H9 (cell line): ENCODE measurements at regions not wholly inside any gene's neighbourhood (a gene's known extent, or its start where the extent isn't known, plus 50 kb on each side); places are given as distances from the start of the nearest gene placed in this dataset.
A peak's percentile ranks its signal among the peaks of the same experiment; 100 is the strongest.
"Not testable (repeated sequence)": the region's sequence is repeated elsewhere in the genome, so short reads cannot be mapped to it uniquely, and the experiment has no call there.

Source experiments
- DNase-seq: peaks from one replicate; pipeline ENCODE4 v3.0.0-alpha.2; 2017
- H2AFZ ChIP-seq: one replicate; pipeline ENCODE4 v1.6.1; 2013; ENCODE audit warnings: mild to moderate bottlenecking, low read length, control low read depth, moderate library complexity
- H2AK5ac ChIP-seq: 2 replicates; pipeline ENCODE4 v1.6.1; 2013; ENCODE audit warnings: low read length, control low read depth, mixed read lengths; ENCODE audit not compliant: insufficient read length
- H2BK120ac ChIP-seq: one replicate; pipeline ENCODE4 v1.6.1; 2013; ENCODE audit warnings: low read depth, mild to moderate bottlenecking, low read length, control low read depth, inconsistent platforms; ENCODE audit not compliant: poor library complexity, severe bottlenecking
- H2BK12ac ChIP-seq: 2 replicates; pipeline ENCODE4 v1.6.1; 2013; ENCODE audit warnings: low read length, control low read depth, mixed read lengths, low read depth; ENCODE audit not compliant: insufficient read length
- H2BK15ac ChIP-seq: 2 replicates; pipeline ENCODE4 v1.6.1; 2013; ENCODE audit warnings: low read depth, low read length, control low read depth
- H2BK20ac ChIP-seq: one replicate; pipeline ENCODE4 v1.6.1; 2013; ENCODE audit warnings: low read depth, mild to moderate bottlenecking, low read length, control low read depth, inconsistent platforms; ENCODE audit not compliant: poor library complexity, severe bottlenecking
- H2BK5ac ChIP-seq: 2 replicates; pipeline ENCODE4 v1.6.1; 2013; ENCODE audit warnings: low read length, control low read depth, mixed read lengths; ENCODE audit not compliant: insufficient read length
- H3K14ac ChIP-seq: 2 replicates; pipeline ENCODE4 v1.6.1; 2013; ENCODE audit warnings: low read length, control low read depth; ENCODE audit not compliant: insufficient read depth
- H3K18ac ChIP-seq: 2 replicates; pipeline ENCODE4 v1.6.1; 2013; ENCODE audit warnings: low read depth, mild to moderate bottlenecking, mixed read lengths, low read length, control low read depth; ENCODE audit not compliant: insufficient read length
- H3K23ac ChIP-seq: 2 replicates; pipeline ENCODE4 v1.6.1; 2013; ENCODE audit warnings: low read length, control low read depth, mixed read lengths, low read depth; ENCODE audit not compliant: insufficient read length
- H3K23me2 ChIP-seq: 2 replicates; pipeline ENCODE4 v1.6.1; 2013; ENCODE audit warnings: low read depth, mild to moderate bottlenecking, mixed read lengths, low read length, control low read depth; ENCODE audit not compliant: insufficient read length, poor library complexity, severe bottlenecking
- H3K27ac ChIP-seq: 2 replicates; pipeline ENCODE4 v1.5.1; 2013; ENCODE audit warnings: low read length, control low read depth, mixed read lengths, low read depth; ENCODE audit not compliant: insufficient read length
- H3K27me3 ChIP-seq: 2 replicates; pipeline ENCODE4 v1.6.1; 2013; ENCODE audit warnings: low read length, control low read depth, inconsistent platforms; ENCODE audit not compliant: insufficient read depth
- H3K4ac ChIP-seq: 2 replicates; pipeline ENCODE4 v1.6.1; 2013; ENCODE audit warnings: low read depth, mild to moderate bottlenecking, control low read depth, inconsistent platforms, low read length, moderate library complexity
- H3K4me1 ChIP-seq: 2 replicates; pipeline ENCODE4 v1.6.1; 2013; ENCODE audit warnings: low read length, control low read depth, inconsistent platforms; ENCODE audit not compliant: insufficient read depth
- H3K4me2 ChIP-seq: 2 replicates; pipeline ENCODE4 v1.6.1; 2013; ENCODE audit warnings: low read length, control low read depth, mixed read lengths; ENCODE audit not compliant: insufficient read length, insufficient read depth
- H3K56ac ChIP-seq: 2 replicates; pipeline ENCODE4 v1.6.1; 2013; ENCODE audit warnings: low read depth, mild to moderate bottlenecking, mixed read lengths, low read length, control low read depth; ENCODE audit not compliant: insufficient read length
- H3K79me1 ChIP-seq: 2 replicates; pipeline ENCODE4 v1.6.1; 2013; ENCODE audit warnings: low read depth, mild to moderate bottlenecking, moderate library complexity, low read length, control low read depth, inconsistent platforms; ENCODE audit not compliant: insufficient read depth, poor library complexity, severe bottlenecking
- H3K79me2 ChIP-seq: 2 replicates; pipeline ENCODE4 v1.6.1; 2013; ENCODE audit warnings: low read length, control low read depth, inconsistent platforms; ENCODE audit not compliant: insufficient read depth
- H3K9ac ChIP-seq: 2 replicates; pipeline ENCODE4 v1.6.1; 2013; ENCODE audit warnings: low read length, control low read depth, mixed read lengths; ENCODE audit not compliant: insufficient read length; ENCODE audit errors: extremely low read depth
- H3K9me3 ChIP-seq: one replicate; pipeline ENCODE4 v1.6.1; 2013; ENCODE audit warnings: low read depth, low read length, inconsistent platforms; ENCODE audit not compliant: control insufficient read depth
- H3T11ph ChIP-seq: one replicate; pipeline ENCODE4 v1.6.1; 2013; ENCODE audit warnings: mild to moderate bottlenecking, low read length, control low read depth, inconsistent platforms
- H4K20me1 ChIP-seq: one replicate; pipeline ENCODE4 v1.6.1; 2013; ENCODE audit not compliant: control insufficient read depth, insufficient read length, insufficient read depth
- H4K5ac ChIP-seq: 2 replicates; pipeline ENCODE4 v1.6.1; 2013; ENCODE audit warnings: low read depth, mild to moderate bottlenecking, mixed read lengths, low read length, control low read depth; ENCODE audit not compliant: insufficient read length
- H4K8ac ChIP-seq: replicated peaks from 2 replicates; pipeline ENCODE4 v1.6.1; 2013; ENCODE audit warnings: low read length, control low read depth, mixed read lengths, low read depth; ENCODE audit not compliant: insufficient read length
- H4K91ac ChIP-seq: 2 replicates; pipeline ENCODE4 v1.6.1; 2013; ENCODE audit warnings: low read depth, mild to moderate bottlenecking, moderate library complexity, mixed read lengths, low read length, control low read depth; ENCODE audit not compliant: insufficient read length
- H3K27ac Mint-ChIP-seq, 3 experiments: 2 replicates in 2 of 3; 3 replicates in 1 of 3; pipeline ENCODE4 v1.8.0; 2020 to 2021; ENCODE audit warnings: mixed read lengths in 3 of 3, mild to moderate bottlenecking in 1 of 3, moderate library complexity in 1 of 3
- H3K27me3 Mint-ChIP-seq: 2 replicates; pipeline ENCODE4 v1.8.0; 2021; ENCODE audit warnings: low read depth, mild to moderate bottlenecking, moderate library complexity, mixed read lengths
- H3K36me3 Mint-ChIP-seq, 3 experiments: 2 replicates in 2 of 3; 3 replicates in 1 of 3; pipeline ENCODE4 v1.8.0; 2020 to 2021; ENCODE audit warnings: low read depth in 3 of 3, mixed read lengths in 3 of 3; ENCODE audit not compliant: insufficient read depth in 1 of 3
- H3K4me1 Mint-ChIP-seq, 2 experiments: 2 replicates each; pipeline ENCODE4 v1.8.0; 2020; ENCODE audit warnings: mixed read lengths in 2 of 2
- H3K4me3 Mint-ChIP-seq, 2 experiments: 2 replicates in 1 of 2; 3 replicates in 1 of 2; pipeline ENCODE4 v1.8.0; 2020 to 2021; ENCODE audit warnings: mild to moderate bottlenecking in 2 of 2, mixed read lengths in 2 of 2, moderate library complexity in 1 of 2
- H3K9me3 Mint-ChIP-seq, 2 experiments: 2 replicates in 1 of 2; 3 replicates in 1 of 2; pipeline ENCODE4 v1.8.0; 2020; ENCODE audit warnings: mild to moderate bottlenecking in 2 of 2, mixed read lengths in 2 of 2, moderate library complexity in 1 of 2
- WGBS: extraction: QIAGEN DNeasy Blood & Tissue Kit; methylation state at CpG from one replicate; pipeline ENCODE4 v1.1.7; 2013; ENCODE audit warnings: missing lambda C conversion rate, low lambda C conversion rate, mixed read lengths; ENCODE audit not compliant: insufficient read length; ENCODE audit errors: extremely low coverage; 5-methylcytosine and 5-hydroxymethylcytosine counted together
- TF ChIP-seq, protein P1 (sequence below): fragments of 200-600 bp; sonication (generic); conservative IDR thresholded peaks from 3 replicates; pipeline ENCODE4 v1.8.0; 2021; ENCODE audit warnings: antibody characterized with exemption, mild to moderate bottlenecking

DNA sequence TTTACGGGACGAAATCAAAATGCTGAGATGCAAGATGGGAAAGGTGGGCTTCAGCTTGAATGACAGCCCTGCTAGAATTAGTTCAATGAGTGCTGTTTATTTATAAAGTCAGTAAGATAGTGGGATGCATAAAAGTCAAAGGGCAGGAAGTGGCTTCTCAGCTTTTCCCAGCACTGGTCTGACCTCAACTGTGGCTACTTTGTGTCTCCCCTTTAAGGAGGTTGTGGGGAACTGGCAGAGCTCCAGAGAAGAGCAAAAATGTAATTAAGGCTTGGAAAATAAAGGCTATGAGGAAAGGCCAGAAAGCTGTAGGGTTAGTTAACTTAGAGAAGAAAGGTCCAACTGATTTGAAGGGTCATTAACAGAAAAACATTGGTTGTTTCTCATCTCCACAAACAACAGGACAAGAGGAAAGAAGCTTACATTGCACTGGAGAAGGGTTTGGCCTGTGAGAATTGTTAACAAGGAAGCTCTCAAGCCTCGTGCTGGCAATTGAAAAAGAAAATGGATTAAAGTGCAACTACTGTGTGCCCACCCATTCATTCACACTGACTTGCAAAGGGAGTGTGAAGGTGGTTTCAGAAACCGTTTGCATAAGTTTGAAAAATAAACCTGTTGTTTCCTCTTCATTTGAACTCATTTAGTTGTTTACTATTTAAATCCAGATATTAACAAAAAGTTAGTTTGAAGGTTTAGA is 68.8 kb upstream of the CD28 start:
- H3K4me1 ChIP-seq, result peaks cover 5% of the 10 kb centered on the region; the same call in 1 of the 2 replicates
- H3K79me2 ChIP-seq, result no peaks in the 10 kb centered on the region
- no peaks in the 10 kb centered on the region for H4K20me1 ChIP-seq
- no peak overlapping the region for H2BK12ac ChIP-seq
- no peak overlapping the region for H3K14ac ChIP-seq
- H4K8ac ChIP-seq, result no peak overlapping the region
- no peak overlapping the region for H2BK5ac ChIP-seq
- no peak overlapping the region for H3K23ac ChIP-seq
- H4K91ac ChIP-seq, result no peak overlapping the region
- no peak overlapping the region for H4K5ac ChIP-seq
- H2BK120ac ChIP-seq, result no peak overlapping the region
- no peak overlapping the region for H3K4me2 ChIP-seq
- H3K27ac ChIP-seq, result no peak overlapping the region
- no peak overlapping the region for H3K4me3 Mint-ChIP-seq
- H3K23me2 ChIP-seq, result no peaks in the 10 kb centered on the region
- H3K18ac ChIP-seq, result no peak overlapping the region
- H3K27me3 Mint-ChIP-seq, result no peaks in the 10 kb centered on the region
- H3K79me1 ChIP-seq, result no peaks in the 10 kb centered on the region
- H2BK20ac ChIP-seq, result no peak overlapping the region
- H3T11ph ChIP-seq, result no peak overlapping the region
- H3K4ac ChIP-seq, result no peak overlapping the region
- H3K56ac ChIP-seq, result no peak overlapping the region
- peak overlapping the region; percentile 19 for H2AFZ ChIP-seq
- H3K4me1 Mint-ChIP-seq, result peaks cover 18% of the 10 kb centered on the region in 2 experiments
- no CpG with 5 or more reads among the region's 4 CpGs for WGBS
- no peak overlapping the region for H2BK15ac ChIP-seq
- H3K27me3 ChIP-seq, result no peaks in the 10 kb centered on the region
- no peak overlapping the region for H3K9ac ChIP-seq
- H3K27ac Mint-ChIP-seq, result peak overlapping the region; percentile 54 to 91 (median 63)
- H3K9me3 Mint-ChIP-seq, result peaks cover 3 to 13% of the 10 kb centered on the region in 2 experiments; a peak in 3 of 5 replicates
- TF ChIP-seq, protein P1, sequence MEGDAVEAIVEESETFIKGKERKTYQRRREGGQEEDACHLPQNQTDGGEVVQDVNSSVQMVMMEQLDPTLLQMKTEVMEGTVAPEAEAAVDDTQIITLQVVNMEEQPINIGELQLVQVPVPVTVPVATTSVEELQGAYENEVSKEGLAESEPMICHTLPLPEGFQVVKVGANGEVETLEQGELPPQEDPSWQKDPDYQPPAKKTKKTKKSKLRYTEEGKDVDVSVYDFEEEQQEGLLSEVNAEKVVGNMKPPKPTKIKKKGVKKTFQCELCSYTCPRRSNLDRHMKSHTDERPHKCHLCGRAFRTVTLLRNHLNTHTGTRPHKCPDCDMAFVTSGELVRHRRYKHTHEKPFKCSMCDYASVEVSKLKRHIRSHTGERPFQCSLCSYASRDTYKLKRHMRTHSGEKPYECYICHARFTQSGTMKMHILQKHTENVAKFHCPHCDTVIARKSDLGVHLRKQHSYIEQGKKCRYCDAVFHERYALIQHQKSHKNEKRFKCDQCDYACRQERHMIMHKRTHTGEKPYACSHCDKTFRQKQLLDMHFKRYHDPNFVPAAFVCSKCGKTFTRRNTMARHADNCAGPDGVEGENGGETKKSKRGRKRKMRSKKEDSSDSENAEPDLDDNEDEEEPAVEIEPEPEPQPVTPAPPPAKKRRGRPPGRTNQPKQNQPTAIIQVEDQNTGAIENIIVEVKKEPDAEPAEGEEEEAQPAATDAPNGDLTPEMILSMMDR, result no peak
- no peak overlapping the region for H2AK5ac ChIP-seq
- H3K9me3 ChIP-seq, result no peaks in the 10 kb centered on the region
- peaks cover 0 to 6% (median 0%) of the 10 kb centered on the region in 3 experiments; a peak in 3 of 7 replicates for H3K36me3 Mint-ChIP-seq
- DNase-seq, result no peak

DNA sequence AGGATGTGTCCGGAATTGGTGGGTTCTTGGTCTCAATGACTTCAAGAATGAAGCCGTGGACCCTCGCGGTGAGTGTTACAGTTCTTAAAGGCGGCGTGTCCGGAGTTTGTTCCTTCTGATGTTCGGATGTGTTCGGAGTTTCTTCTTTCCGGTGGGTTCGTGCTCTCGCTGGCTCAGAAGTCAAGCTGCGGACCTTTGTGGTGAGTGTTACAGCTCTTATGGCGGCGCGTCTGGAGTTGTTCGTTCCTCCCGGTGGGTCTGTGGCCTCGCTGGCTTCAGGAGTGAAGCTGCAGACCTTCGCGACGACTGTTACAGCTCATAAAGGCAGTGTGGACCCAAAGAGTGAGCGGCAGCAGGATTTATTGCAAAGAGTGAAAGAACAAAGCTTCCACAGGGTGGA is 64.6 kb upstream of the CD28 start:
- H3K27me3 Mint-ChIP-seq, H4K20me1 ChIP-seq, H3K9me3 ChIP-seq, H3K27ac ChIP-seq, H3K23me2 ChIP-seq, H2BK12ac ChIP-seq, H4K8ac ChIP-seq, H3K4me2 ChIP-seq, H3K27me3 ChIP-seq, H3K27ac Mint-ChIP-seq, H3K4ac ChIP-seq, H2AFZ ChIP-seq, DNase-seq, H3K79me2 ChIP-seq, H2BK5ac ChIP-seq, H2BK20ac ChIP-seq, H3T11ph ChIP-seq, H3K4me3 Mint-ChIP-seq, H3K36me3 Mint-ChIP-seq, H3K18ac ChIP-seq, H3K14ac ChIP-seq, H4K91ac ChIP-seq, H3K4me1 ChIP-seq, H2BK120ac ChIP-seq, H3K9ac ChIP-seq, H3K23ac ChIP-seq, H2AK5ac ChIP-seq, H2BK15ac ChIP-seq, H4K5ac ChIP-seq, H3K56ac ChIP-seq, H3K79me1 ChIP-seq: not testable (repeated sequence)
- peaks cover 3 to 13% of the 10 kb centered on the region in 2 experiments; a peak in 3 of 5 replicates for H3K9me3 Mint-ChIP-seq
- WGBS, result no CpG with 5 or more reads among the region's 23 CpGs
- peaks cover 14 to 15% of the 10 kb centered on the region in 2 experiments for H3K4me1 Mint-ChIP-seq
